Left lobe of liver (tissue), 2 donors: ENCODE measurements at regions not wholly inside any gene's neighbourhood (a gene's known extent, or its start where the extent isn't known, plus 50 kb on each side); places are given as distances from the start of the nearest gene placed in this dataset.

ENCODE experiments used
- ATAC-seq: fragments of 200-7000 bp; cut with Tn5 transposase; one replicate; pipeline ENCODE4 v1.9.1; 2020; ENCODE audit warnings: mild to moderate bottlenecking, moderate library complexity
- DNase-seq: peaks from one replicate; pipeline ENCODE4 v3.0.0-alpha.2; 2020; ENCODE audit warnings: low spot score
- donor health status: DM: no; HTN: no; CAD: no; lungs with moderate emphysema.
- donor health status: DM: no; HTN: yes; CAD: no.

- no peak for DNase-seq
- ATAC-seq: no peak
Observed at GRCh38 chr2:226655871-226656270, 143.7 kb downstream of the IRS1 start.

GRCh38 chr2:226652983-226653765 lies 146.4 kb downstream of the IRS1 start:
- ATAC-seq: peak; percentile 51
- DNase-seq: no peak

DNA sequence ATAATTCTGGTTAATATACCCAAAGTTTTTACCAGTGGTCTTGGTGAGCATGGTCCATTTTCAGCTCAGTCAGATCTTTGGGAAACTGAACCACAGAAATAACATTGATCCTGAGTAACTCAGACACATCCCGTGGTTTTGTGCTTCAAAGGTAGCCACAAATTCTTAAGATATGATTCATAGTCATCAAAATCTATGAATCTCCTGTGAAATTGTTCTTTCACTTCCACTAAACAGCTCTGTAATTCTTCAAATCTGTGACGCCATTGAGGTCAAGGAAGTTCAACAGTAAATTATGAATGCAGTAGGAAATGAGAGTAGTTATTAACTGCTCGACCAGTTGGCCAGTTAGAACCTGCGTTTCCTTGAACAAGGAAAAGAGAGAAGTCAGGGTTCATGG lies 147.3 kb downstream of the IRS1 start:
- DNase-seq (no peak), ATAC-seq (no peak)

DNA sequence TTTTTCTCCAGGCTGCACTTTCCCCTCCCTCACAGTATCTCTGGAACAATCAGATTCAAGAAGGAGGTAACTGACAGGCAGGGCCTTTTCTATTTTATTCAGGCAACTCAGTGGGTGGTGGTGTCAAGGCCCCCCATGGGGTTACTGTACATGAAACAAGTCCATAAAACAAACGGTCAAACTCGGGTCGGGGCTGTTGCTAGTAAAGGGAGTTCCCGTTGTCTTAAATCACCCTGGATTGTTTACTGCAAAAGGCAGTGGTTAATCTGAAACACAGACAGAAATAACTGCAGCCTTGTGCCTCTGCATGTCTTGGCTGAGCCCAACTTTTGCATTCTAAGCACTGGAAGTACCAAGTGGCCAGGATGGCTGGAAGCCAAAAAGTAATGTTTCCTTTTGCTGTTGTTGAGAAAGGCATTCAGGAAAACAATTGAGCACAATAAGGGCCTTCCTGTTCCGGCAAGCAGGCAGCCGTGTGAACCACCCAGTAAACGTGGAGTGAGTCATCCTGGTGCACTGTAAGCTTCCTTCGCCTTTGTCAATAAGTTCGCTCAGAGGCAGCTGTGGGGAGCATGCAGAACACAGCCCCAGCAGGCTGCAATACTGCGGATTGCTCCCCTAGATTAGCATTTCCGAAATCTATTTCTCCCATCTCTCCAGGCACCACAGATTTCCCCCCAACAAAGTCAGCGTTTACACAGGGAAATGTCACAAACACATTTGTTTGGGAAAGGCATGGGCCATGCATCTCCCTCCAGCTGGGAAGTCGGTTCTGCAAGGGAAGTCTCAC lies 149.6 kb downstream of the IRS1 start:
- ATAC-seq: peak; percentile 55
- DNase-seq: no peak

- DNase-seq (no peak), ATAC-seq (no peak)
Observed at GRCh38 chr2:226649201-226649600, 150.4 kb downstream of the IRS1 start.

DNA sequence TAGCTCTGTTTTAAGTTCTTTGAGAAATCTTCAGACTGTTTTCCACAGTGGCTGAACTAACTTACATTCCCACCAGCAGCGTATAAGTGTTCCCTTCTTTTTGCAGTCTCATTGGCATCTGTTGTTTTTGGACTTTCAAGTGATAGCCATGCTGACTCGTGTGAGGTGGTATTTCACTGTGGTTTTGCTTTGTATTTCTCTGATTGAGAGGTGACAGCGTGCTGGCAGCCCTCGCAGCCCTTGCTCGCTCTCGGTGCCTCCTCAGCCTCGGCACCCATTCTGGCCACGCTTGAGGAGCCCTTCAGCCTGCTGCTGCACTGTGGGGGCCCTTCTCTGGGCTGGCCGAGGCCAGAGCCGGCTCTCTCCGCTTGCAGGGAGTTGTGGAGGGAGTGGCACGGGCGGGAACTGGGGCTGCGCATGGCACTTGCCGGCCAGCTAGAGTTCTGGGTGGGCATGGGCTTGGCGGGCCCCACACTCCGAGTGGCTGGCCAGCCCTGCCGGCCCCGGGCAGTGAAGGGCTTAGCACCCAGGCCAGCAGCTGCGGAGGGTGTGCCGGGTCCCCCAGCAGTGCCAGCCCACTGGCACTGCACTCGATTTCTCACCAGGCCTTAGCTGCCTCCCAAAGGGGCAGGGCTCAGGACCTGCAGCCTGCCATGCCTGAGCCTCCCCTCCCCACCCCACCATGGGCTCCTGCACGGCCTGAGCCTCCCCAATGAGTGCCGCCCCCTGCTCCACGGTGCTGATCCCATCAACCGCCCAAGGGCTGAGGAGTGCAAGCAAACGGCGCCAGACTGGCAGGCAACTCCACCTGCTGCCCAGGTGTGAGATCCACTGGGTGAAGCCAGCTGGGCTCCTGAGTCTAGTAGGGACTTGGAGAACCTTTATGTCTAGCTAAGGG lies 151.8 kb downstream of the IRS1 start:
- no peak for DNase-seq
- ATAC-seq: no peak

GRCh38 chr2:226644399-226644865 lies 155.2 kb downstream of the IRS1 start:
- ATAC-seq (peak; percentile 46), DNase-seq (no peak)

GRCh38 chr2:226643946-226644282 lies 155.7 kb downstream of the IRS1 start:
- no peak for ATAC-seq
- no peak for DNase-seq

DNA sequence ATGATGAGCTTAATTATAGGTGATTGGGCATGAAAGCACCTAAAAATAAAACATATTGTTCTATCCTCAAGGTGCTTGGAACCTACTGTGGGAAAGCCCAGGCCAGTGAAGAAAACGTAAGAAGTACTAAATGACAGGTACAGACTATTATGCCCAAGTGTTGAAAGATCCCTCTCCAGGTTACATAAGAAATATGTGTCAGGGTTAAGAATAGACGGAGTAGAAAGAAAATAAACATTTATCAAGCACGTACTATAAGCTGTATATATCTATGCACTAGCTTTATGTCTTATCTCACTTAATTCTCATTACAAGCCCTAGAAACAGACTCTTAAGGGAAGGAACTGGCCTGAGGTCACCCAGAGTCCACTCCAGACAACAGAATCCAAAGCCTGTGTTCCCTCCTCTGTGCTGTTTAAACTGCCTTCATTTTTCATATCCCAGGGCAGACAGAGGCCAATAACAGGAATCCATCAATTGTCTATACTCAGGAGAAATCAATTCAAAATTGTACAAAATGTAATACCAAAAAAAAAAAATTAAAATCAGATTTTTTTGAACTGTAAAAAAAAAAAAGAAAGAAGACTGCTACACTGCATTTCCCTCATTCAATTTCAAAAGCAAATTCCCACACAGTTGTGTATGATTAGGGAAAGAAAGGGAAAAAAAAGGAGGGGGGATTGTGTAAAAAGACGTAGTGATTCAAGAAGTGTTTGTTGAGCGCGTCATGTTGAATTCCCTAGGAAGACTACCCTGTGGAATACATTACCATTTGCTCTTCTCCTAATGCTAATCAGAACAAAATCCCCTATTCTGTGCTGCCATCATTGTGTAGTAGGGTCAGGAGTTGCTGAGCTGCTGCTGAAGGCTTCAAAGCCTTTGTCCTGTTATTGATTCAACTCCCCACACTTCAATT lies 156.3 kb downstream of the IRS1 start:
- ATAC-seq (no peak), DNase-seq (no peak)

- ATAC-seq (no peak), DNase-seq (no peak)
Observed at GRCh38 chr2:226641008-226641407, 158.6 kb downstream of the IRS1 start.

DNA sequence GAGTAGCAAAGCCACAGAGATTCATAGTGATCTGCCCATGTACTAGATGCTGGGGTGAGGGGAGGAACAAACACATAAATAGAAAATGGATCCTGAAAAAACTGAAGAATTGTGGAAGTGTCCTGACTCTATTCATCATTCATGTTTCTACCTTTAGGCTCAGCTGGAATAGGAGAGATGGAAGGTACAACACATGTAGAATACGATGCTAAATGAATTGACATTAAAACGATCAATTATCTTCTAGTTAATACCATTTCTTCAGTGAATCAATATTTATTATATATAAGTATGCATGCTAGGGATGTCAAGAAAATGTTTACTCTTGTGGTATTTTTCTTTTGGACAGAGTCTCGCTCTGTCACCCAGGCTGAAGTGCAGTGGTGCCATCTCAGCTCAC lies 159.1 kb downstream of the IRS1 start:
- ATAC-seq: no peak

GRCh38 chr2:226639550-226639949 lies 160.1 kb downstream of the IRS1 start:
- DNase-seq (no peak), ATAC-seq (no peak)

More for the DNA sequence above, 159.1 kb downstream of the IRS1 start:
- no peak for DNase-seq

DNA sequence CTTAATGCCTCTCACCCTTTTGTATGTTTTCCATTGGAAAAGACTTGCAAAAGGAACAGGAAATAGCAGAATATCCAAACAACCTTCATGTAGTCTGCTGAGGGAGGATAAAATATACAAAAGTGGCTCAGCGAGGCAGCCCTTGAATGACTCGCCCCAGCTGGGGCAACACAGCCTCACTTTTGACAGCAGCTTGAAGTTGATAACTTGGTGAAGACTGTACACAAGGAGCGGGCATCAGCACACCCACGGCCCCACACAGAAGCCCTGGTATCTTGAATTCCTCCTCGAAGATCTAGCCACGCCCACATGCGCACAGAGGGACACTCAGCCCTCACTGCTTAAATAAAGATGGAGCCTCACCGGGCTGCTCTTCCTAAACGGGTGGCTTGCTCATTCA lies 161.0 kb downstream of the IRS1 start:
- DNase-seq (no peak), ATAC-seq (no peak)

DNA sequence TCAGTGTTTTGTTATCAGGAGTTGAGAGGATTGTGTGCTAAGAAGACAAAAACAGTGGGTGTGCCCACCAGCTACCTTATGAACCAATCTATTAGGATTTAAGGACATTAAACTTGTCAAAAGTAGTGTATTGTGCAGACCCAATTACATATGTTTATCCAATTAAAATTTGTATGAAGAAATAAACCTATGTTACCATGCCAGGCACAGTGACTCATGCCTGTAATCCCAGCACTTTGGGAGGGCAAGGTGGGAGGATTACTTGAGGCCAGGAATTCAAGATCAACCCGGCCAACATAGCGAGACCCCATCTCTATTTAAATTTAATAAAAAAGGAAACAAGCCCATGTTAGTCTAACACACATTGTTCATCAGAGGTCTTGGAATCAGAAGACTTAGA lies 162.2 kb downstream of the IRS1 start:
- no peak for DNase-seq
- ATAC-seq: no peak

DNA sequence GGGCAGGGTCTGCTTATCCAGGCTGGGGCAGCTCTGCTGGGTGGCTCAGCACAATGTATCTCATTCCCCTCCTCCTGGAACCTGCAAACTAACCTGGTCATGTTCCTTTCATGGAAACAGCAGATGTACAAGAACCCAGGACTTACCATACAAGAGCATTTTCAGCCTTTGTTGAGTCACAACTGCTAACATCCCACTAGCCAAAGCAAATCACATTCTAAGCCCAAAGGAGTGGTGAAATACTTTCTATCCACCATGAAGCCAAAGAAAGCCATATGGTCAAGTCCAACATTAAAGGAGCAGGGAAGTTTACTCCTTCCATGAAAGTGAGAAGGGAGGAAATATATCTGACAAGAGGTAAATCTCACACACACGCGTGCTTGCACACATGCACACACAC lies 163.0 kb downstream of the IRS1 start:
- DNase-seq (no peak), ATAC-seq (no peak)

GRCh38 chr2:226634943-226635604 lies 164.5 kb downstream of the IRS1 start:
- DNase-seq (no peak), ATAC-seq (no peak)

DNA sequence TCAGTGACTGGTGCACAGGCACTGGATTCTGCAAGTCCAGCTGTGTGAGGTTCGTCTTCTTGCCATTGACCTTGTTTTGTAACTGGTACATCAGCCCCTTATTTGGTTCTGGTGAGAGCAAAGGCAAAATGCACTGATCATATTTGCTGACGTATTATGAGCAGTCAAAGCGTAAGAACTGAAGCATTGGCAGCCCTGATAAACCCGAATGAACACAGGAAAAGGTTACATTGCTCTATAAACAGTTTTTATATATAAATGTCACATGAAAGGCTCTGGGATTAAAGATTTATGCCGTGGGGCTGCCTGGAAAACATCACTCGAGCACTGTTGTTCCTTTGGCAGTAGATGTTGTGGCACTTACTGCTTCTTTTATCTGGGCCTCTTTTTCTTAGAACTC lies 167.9 kb downstream of the IRS1 start:
- DNase-seq: peak; percentile 57
- ATAC-seq: peak; percentile 86

GRCh38 chr2:226631187-226631586 lies 168.4 kb downstream of the IRS1 start:
- DNase-seq (no peak), ATAC-seq (peak; percentile 79)

DNA sequence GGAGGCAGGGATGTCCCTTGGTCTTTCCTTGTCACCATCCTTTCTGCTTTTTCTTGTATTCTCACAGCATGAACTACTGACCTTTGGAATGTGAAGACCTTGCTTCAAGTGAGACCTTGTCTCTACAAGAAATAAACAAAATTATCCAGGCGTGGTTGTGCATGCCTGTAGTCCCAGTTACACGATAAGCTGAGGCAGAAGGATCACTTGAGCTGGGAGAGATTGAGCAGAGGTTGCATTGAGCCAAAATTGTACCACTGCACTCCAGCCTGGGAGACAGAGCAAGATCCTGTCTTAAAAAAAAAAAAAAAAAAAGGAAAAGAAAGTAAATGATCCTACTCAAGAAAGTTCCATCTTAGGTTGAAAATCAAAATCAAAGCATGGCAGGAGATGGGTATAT lies 173.7 kb downstream of the IRS1 start:
- no peak for DNase-seq
- no peak for ATAC-seq
